Mesenchymal stem cell (in vitro differentiated cells and primary cell): ENCODE measurements at regions not wholly inside any gene's neighbourhood (a gene's known extent, or its start where the extent isn't known, plus 50 kb on each side); places are given as distances from the start of the nearest gene placed in this dataset.
"Not testable (repeated sequence)": the region's sequence is repeated elsewhere in the genome, so short reads cannot be mapped to it uniquely, and the experiment has no call there.

Experiments
- DNase-seq: peaks from one replicate; pipeline ENCODE4 v3.0.0-alpha.2; 2013
- H2AFZ ChIP-seq: one replicate; pipeline ENCODE4 v1.6.1; 2013; ENCODE audit warnings: low read depth, mild to moderate bottlenecking, control low read depth, inconsistent platforms, low read length, moderate library complexity
- H2AK5ac ChIP-seq: 2 replicates; pipeline ENCODE4 v1.6.1; 2013; ENCODE audit warnings: low read length, moderate library complexity, mild to moderate bottlenecking, inconsistent platforms; ENCODE audit not compliant: severe bottlenecking
- H2BK120ac ChIP-seq: one replicate; pipeline ENCODE4 v1.6.1; 2013; ENCODE audit warnings: low read depth, mild to moderate bottlenecking, inconsistent platforms, low read length, moderate library complexity
- H2BK12ac ChIP-seq, 2 experiments: one replicate each; pipeline ENCODE4 v1.6.1; 2013; ENCODE audit warnings: inconsistent platforms in 2 of 2, low read length in 2 of 2, mild to moderate bottlenecking in 2 of 2, moderate library complexity in 2 of 2, control low read depth in 1 of 2
- H2BK15ac ChIP-seq: one replicate; pipeline ENCODE4 v1.6.1; 2013; ENCODE audit warnings: mild to moderate bottlenecking, low read depth, inconsistent platforms; ENCODE audit not compliant: poor library complexity, severe bottlenecking
- H2BK5ac ChIP-seq: 2 replicates; pipeline ENCODE4 v1.6.1; 2013; ENCODE audit warnings: low read depth, mild to moderate bottlenecking, low read length, control low read depth, inconsistent platforms; ENCODE audit not compliant: poor library complexity, severe bottlenecking
- H3K14ac ChIP-seq, 2 experiments: one replicate each; pipeline ENCODE4 v1.6.1; 2013; ENCODE audit warnings: inconsistent platforms in 2 of 2, low read length in 2 of 2, control low read depth in 1 of 2, mild to moderate bottlenecking in 1 of 2, moderate library complexity in 1 of 2
- H3K18ac ChIP-seq, 2 experiments: one replicate each; pipeline ENCODE4 v1.6.1; 2013; ENCODE audit warnings: inconsistent platforms in 2 of 2, low read length in 2 of 2, control low read depth in 1 of 2, low read depth in 1 of 2, mild to moderate bottlenecking in 1 of 2
- H3K23ac ChIP-seq, 2 experiments: one replicate each; pipeline ENCODE4 v1.6.1; 2013; ENCODE audit warnings: inconsistent platforms in 2 of 2, low read length in 2 of 2, mild to moderate bottlenecking in 2 of 2, moderate library complexity in 2 of 2, control low read depth in 1 of 2
- H3K27ac ChIP-seq: 2 replicates; pipeline ENCODE4 v1.5.1; 2013; ENCODE audit warnings: mild to moderate bottlenecking, moderate library complexity, low read length, control low read depth, inconsistent platforms; ENCODE audit not compliant: poor library complexity, severe bottlenecking
- H3K27me3 ChIP-seq, 2 experiments: 2 replicates each; pipeline versions ENCODE4 v1.6.1 to v1.7.0; 2013; ENCODE audit warnings: low read length in 2 of 2, mild to moderate bottlenecking in 2 of 2, moderate library complexity in 2 of 2, control low read depth in 1 of 2, inconsistent platforms in 1 of 2; ENCODE audit not compliant: control insufficient read depth in 1 of 2, insufficient read depth in 1 of 2
- H3K36me3 ChIP-seq, 2 experiments: 2 replicates each; pipeline versions ENCODE4 v1.6.1 to v1.7.0; 2013; ENCODE audit warnings: low read length in 2 of 2, control low read depth in 1 of 2, inconsistent platforms in 1 of 2, low read depth in 1 of 2, mild to moderate bottlenecking in 1 of 2; ENCODE audit not compliant: insufficient read depth in 2 of 2, control insufficient read depth in 1 of 2
- H3K4ac ChIP-seq, 2 experiments: one replicate each; pipeline ENCODE4 v1.6.1; 2013; ENCODE audit warnings: inconsistent platforms in 2 of 2, low read length in 2 of 2, mild to moderate bottlenecking in 2 of 2, moderate library complexity in 2 of 2, control low read depth in 1 of 2, low read depth in 1 of 2
- H3K4me1 ChIP-seq: 2 replicates; pipeline ENCODE4 v1.6.1; 2013; ENCODE audit warnings: low read depth, low read length, control low read depth; ENCODE audit not compliant: control insufficient read depth, insufficient read depth
- H3K4me2 ChIP-seq: 2 replicates; pipeline ENCODE4 v1.6.1; 2013; ENCODE audit warnings: low read length, mild to moderate bottlenecking, inconsistent platforms; ENCODE audit not compliant: poor library complexity, severe bottlenecking
- H3K4me3 ChIP-seq, 2 experiments: 2 replicates each; pipeline versions ENCODE4 v1.5.1 to v1.7.0; 2013; ENCODE audit warnings: low read length in 2 of 2, mild to moderate bottlenecking in 2 of 2, control low read depth in 1 of 2, low read depth in 1 of 2; ENCODE audit not compliant: insufficient read depth in 1 of 2
- H3K79me1 ChIP-seq: replicated peaks from 2 replicates; pipeline ENCODE4 v1.6.1; 2013; ENCODE audit warnings: mild to moderate bottlenecking, control low read depth, low read length, inconsistent platforms; ENCODE audit not compliant: poor library complexity, severe bottlenecking
- H3K9ac ChIP-seq: 2 replicates; pipeline ENCODE4 v1.7.0; 2013; ENCODE audit warnings: mild to moderate bottlenecking, low read length, moderate library complexity
- H3K9me3 ChIP-seq: 2 replicates; pipeline ENCODE4 v1.7.0; 2013; ENCODE audit warnings: mild to moderate bottlenecking, low read length; ENCODE audit not compliant: control insufficient read depth
- H4K8ac ChIP-seq: one replicate; pipeline ENCODE4 v1.6.1; 2013; ENCODE audit warnings: inconsistent platforms, mild to moderate bottlenecking, low read length, moderate library complexity
- H4K91ac ChIP-seq: one replicate; pipeline ENCODE4 v1.6.1; 2013; ENCODE audit warnings: mild to moderate bottlenecking, low read length, inconsistent platforms
- WGBS: methylation state at CpG from one replicate; pipeline ENCODE4 v1.1.7; 2013; ENCODE audit warnings: mixed read lengths; 5-methylcytosine and 5-hydroxymethylcytosine counted together

DNA sequence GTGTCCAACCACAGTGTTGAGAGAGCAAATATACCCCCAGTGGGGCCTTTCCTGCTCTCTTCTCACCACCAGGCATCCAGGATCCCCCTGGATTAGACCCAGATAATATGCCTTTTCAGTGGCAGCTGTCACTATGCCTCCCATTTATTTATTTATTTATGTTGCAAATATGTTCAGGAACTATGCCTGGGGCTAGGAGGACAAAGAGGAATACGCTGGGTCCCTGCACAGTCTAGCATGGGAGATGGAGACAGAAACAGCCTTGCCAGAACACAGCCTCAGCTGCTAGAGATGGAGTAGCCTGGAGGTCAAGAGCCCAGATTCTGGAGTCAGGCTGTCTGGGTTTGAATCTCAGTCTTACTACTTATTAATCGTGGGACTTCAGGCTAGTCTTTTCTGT lies 74.6 kb upstream of the LRFN2 start:
- H2BK12ac ChIP-seq = no peak overlapping the region
- H2BK15ac ChIP-seq = no peak overlapping the region
- no peak overlapping the region for H4K91ac ChIP-seq
- H3K9ac ChIP-seq = no peak overlapping the region
- no peak overlapping the region for H3K4ac ChIP-seq
- no peaks in the 10 kb centered on the region for H3K4me1 ChIP-seq
- no peak overlapping the region for H3K4me2 ChIP-seq
- H3K14ac ChIP-seq = no peak overlapping the region
- H2AFZ ChIP-seq = no peak overlapping the region
- peaks cover 0 to 5% of the 10 kb centered on the region in 2 experiments for H3K27me3 ChIP-seq
- WGBS = 75% methylated on average over 1 of the region's 2 CpGs
- H2BK120ac ChIP-seq = no peak overlapping the region
- no peaks in the 10 kb centered on the region for H3K36me3 ChIP-seq
- H3K23ac ChIP-seq = no peak overlapping the region
- no peak overlapping the region for H2AK5ac ChIP-seq
- H2BK5ac ChIP-seq = no peak overlapping the region
- no peaks in the 10 kb centered on the region for H3K79me1 ChIP-seq
- no peak for DNase-seq
- H3K18ac ChIP-seq = no peak overlapping the region
- H4K8ac ChIP-seq = no peak overlapping the region
- H3K9me3 ChIP-seq = peaks cover 15% of the 10 kb centered on the region
- no peak overlapping the region for H3K27ac ChIP-seq
- no peak overlapping the region for H3K4me3 ChIP-seq

DNA sequence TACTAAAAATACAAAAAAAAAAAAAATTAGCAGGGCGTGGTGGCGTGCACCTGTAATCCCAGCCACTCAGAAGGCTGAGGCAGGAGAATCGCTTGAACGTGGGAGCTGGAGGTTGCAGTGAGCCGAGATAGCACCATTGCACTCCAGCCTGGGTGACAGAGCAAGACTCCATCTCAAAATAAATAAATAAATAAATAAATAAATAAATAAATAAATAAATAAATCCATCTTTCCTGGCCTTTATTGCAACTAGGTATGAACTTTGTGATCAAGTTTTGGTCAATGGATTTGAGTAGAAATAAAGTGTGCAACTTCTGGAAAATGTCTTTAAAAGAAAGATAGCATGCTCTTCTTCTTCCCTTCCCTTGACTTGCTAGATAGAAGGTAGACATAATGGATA lies 69.6 kb upstream of the LRFN2 start:
- not testable (repeated sequence) for H3K18ac ChIP-seq, H3K9ac ChIP-seq, H3K4me2 ChIP-seq, H3K14ac ChIP-seq, DNase-seq, H2BK5ac ChIP-seq, H4K8ac ChIP-seq, H3K27me3 ChIP-seq, H2BK15ac ChIP-seq, H3K36me3 ChIP-seq, H3K23ac ChIP-seq, H2BK120ac ChIP-seq, H2AK5ac ChIP-seq, H3K4me3 ChIP-seq, H3K9me3 ChIP-seq, H3K4me1 ChIP-seq, H2AFZ ChIP-seq, H3K79me1 ChIP-seq, H4K91ac ChIP-seq, H2BK12ac ChIP-seq, H3K4ac ChIP-seq, H3K27ac ChIP-seq
- WGBS = 88% methylated on average over 4 of the region's 5 CpGs

DNA sequence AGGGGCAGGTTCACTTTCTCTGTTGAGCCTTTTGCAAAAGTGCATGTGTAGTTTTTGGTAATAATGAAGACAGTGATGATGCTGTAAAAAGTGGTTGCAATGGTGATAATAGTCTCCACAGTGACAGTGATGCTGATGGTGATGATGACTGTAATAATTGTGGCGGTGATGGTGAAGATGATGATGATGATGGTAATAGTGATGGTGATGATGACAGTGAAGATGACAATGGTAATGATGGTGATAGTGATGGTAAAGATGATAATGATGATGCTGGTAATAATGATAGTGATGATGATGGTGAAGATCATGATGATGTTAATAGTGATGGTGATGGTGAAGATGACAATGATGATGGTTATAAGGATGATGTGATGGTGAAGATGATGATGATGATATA lies 67.7 kb upstream of the LRFN2 start:
- H4K8ac ChIP-seq = no peak overlapping the region
- no peaks in the 10 kb centered on the region for H3K9me3 ChIP-seq
- no peaks in the 10 kb centered on the region for H3K36me3 ChIP-seq
- no peak overlapping the region for H2AFZ ChIP-seq
- H3K27me3 ChIP-seq = peaks cover 4 to 9% of the 10 kb centered on the region in 2 experiments
- no peak overlapping the region for H2BK12ac ChIP-seq
- no peak overlapping the region for H3K4ac ChIP-seq
- DNase-seq = no peak
- no peak overlapping the region for H3K18ac ChIP-seq
- no peak overlapping the region for H3K23ac ChIP-seq
- H2BK15ac ChIP-seq = no peak overlapping the region
- H2AK5ac ChIP-seq = no peak overlapping the region
- no peak overlapping the region for H2BK120ac ChIP-seq
- no peak overlapping the region for H3K4me2 ChIP-seq
- no peaks in the 10 kb centered on the region for H3K79me1 ChIP-seq
- H3K14ac ChIP-seq = no peak overlapping the region
- no peak overlapping the region for H2BK5ac ChIP-seq
- H3K4me1 ChIP-seq = no peaks in the 10 kb centered on the region
- no peak overlapping the region for H3K9ac ChIP-seq
- WGBS = 91% methylated on average over 1 of the region's 1 CpG
- H3K4me3 ChIP-seq = no peak overlapping the region
- no peak overlapping the region for H3K27ac ChIP-seq
- no peak overlapping the region for H4K91ac ChIP-seq

DNA sequence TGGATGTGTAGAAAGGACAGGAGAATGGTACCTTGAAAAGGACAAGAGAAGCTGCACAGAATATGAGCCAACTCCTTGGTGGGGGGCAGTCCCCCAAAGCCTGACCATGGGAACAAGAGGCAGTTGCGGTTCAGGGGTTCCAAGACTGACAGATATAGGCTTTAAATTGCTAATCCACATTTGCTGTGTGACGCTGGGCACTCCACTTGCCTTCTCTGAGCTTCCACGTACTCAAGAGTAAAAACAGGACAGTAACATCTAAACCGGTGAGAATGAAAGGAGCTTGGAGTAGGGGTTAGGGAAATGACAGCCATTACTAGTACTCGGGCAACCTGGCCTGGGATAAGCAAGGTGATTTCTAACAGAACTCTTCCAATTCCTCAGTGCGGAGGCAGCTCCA lies 57.9 kb upstream of the LRFN2 start:
- no peaks in the 10 kb centered on the region for H3K9me3 ChIP-seq

More for the DNA sequence above, 57.9 kb upstream of the LRFN2 start:
- H3K18ac ChIP-seq = no peak overlapping the region
- H3K4ac ChIP-seq = no peak overlapping the region
- no peak overlapping the region for H4K8ac ChIP-seq
- H2BK15ac ChIP-seq = no peak overlapping the region
- no peak overlapping the region for H4K91ac ChIP-seq
- H3K4me1 ChIP-seq = no peaks in the 10 kb centered on the region
- no peak overlapping the region for H3K4me3 ChIP-seq
- H3K79me1 ChIP-seq = no peaks in the 10 kb centered on the region
- no peak overlapping the region for H3K23ac ChIP-seq
- no peak overlapping the region for H3K27ac ChIP-seq
- no peaks in the 10 kb centered on the region for H3K36me3 ChIP-seq
- no peak overlapping the region for H3K9ac ChIP-seq
- H3K4me2 ChIP-seq = no peak overlapping the region
- H2BK120ac ChIP-seq = no peak overlapping the region
- H2BK5ac ChIP-seq = no peak overlapping the region
- no peak overlapping the region for H2BK12ac ChIP-seq
- no peak overlapping the region for H3K14ac ChIP-seq
- WGBS = 85% methylated on average over 6 of the region's 6 CpGs
- H3K27me3 ChIP-seq = peaks cover 13 to 65% of the 10 kb centered on the region in 2 experiments
- no peak overlapping the region for H2AFZ ChIP-seq
- H2AK5ac ChIP-seq = no peak overlapping the region
- no peak for DNase-seq
